DMS153 treated with DMSO at 0.1 percent for 48 hours (cell line): ENCODE measurements at regions not wholly inside any gene's neighbourhood (a gene's known extent, or its start where the extent isn't known, plus 50 kb on each side); places are given as distances from the start of the nearest gene placed in this dataset.

Experiments
- DNase-seq: peaks from one replicate; lab custom pipeline; 2025; ENCODE audit not compliant: unreplicated experiment; lab: John Stamatoyannopoulos, UW

GRCh38 chr6:132101535-132101934, 150.4 kb upstream of the CCN2 start:
- no peak for DNase-seq

- no peak for DNase-seq
Observed at GRCh38 chr6:132100388-132100990, 149.3 kb upstream of the CCN2 start.

- no peak for DNase-seq
Observed at GRCh38 chr6:132096996-132097395, 145.8 kb upstream of the CCN2 start.

- no peak for DNase-seq
Observed at GRCh38 chr6:132096245-132096644, 145.1 kb upstream of the CCN2 start.

GRCh38 chr6:132089173-132089572, 138.0 kb upstream of the CCN2 start:
- no peak for DNase-seq

GRCh38 chr6:132088150-132088549, 137.0 kb upstream of the CCN2 start:
- DNase-seq = no peak

GRCh38 chr6:132087391-132087790, 136.2 kb upstream of the CCN2 start:
- DNase-seq = peak; percentile 25

- DNase-seq = no peak
Observed at GRCh38 chr6:132085731-132086130, 134.6 kb upstream of the CCN2 start.

- no peak for DNase-seq
Observed at GRCh38 chr6:132084811-132085509, 133.8 kb upstream of the CCN2 start.

- DNase-seq = no peak
Observed at GRCh38 chr6:132082421-132082820, 131.2 kb upstream of the CCN2 start.

- no peak for DNase-seq
Observed at GRCh38 chr6:132081338-132081737, 130.2 kb upstream of the CCN2 start.

- no peak for DNase-seq
Observed at GRCh38 chr6:132079286-132079685, 128.1 kb upstream of the CCN2 start.

- DNase-seq = no peak
Observed at GRCh38 chr6:132076452-132076851, 125.3 kb upstream of the CCN2 start.

GRCh38 chr6:132072831-132073230, 121.7 kb upstream of the CCN2 start:
- no peak for DNase-seq

GRCh38 chr6:132072271-132072670, 121.1 kb upstream of the CCN2 start:
- no peak for DNase-seq

GRCh38 chr6:132070356-132070755, 119.2 kb upstream of the CCN2 start:
- no peak for DNase-seq

GRCh38 chr6:132068766-132069165, 117.6 kb upstream of the CCN2 start:
- no peak for DNase-seq

- DNase-seq = peak; percentile 77
Observed at GRCh38 chr6:132067286-132067685, 116.1 kb upstream of the CCN2 start.

- DNase-seq = no peak
Observed at GRCh38 chr6:132065556-132065955, 114.4 kb upstream of the CCN2 start.

- no peak for DNase-seq
Observed at GRCh38 chr6:132063738-132064137, 112.6 kb upstream of the CCN2 start.

- DNase-seq = no peak
Observed at GRCh38 chr6:132063204-132063603, 112.0 kb upstream of the CCN2 start.

- no peak for DNase-seq
Observed at GRCh38 chr6:132062626-132063025, 111.5 kb upstream of the CCN2 start.

GRCh38 chr6:132061381-132061780, 110.2 kb upstream of the CCN2 start:
- DNase-seq = no peak
